RWPE1 (cell line): ENCODE measurements at regions not wholly inside any gene's neighbourhood (a gene's known extent, or its start where the extent isn't known, plus 50 kb on each side); places are given as distances from the start of the nearest gene placed in this dataset.
A peak's percentile ranks its signal among the peaks of the same experiment; 100 is the strongest.

Source experiments
- CTCF ChIA-PET: fragments of 350-600 bp; sonication (Branson Sonifier 250); formaldehyde crosslinking; extraction: SDS; loops from one replicate; lab custom pipeline; 2021; lab: Yijun Ruan, JAX
- POLR2A ChIA-PET: fragments of 400-600 bp; formaldehyde crosslinking; extraction: SDS; loops from one replicate; lab custom pipeline; 2020; ENCODE audit warnings: antibody characterized with exemption; ENCODE audit not compliant: low non-redundant PET; lab: Yijun Ruan, JAX
- DNase-seq: peaks from one replicate; pipeline ENCODE4 v3.0.0; 2012; ENCODE audit warnings: low spot score
- H3K27ac ChIP-seq: fragments of 450-650 bp; 2 replicates; pipeline ENCODE4 v1.5.1; 2017
- CTCF ChIP-seq: fragments of 450-650 bp; conservative IDR thresholded peaks from 2 replicates; pipeline ENCODE4 v1.5.1; 2017; ENCODE audit warnings: low read depth, mild to moderate bottlenecking

GRCh38 chr13:68375004-68375403 is 1144.9 kb upstream of the PCDH9 start:
- no peak for DNase-seq
- ChIA-PET POLR2A (no interaction called here), CTCF (interaction anchor here (0.7 kb wide), 1 partner anchor 958 kb away, joined by 4 read pairs; no protein-coding TSS in a partner anchor)

GRCh38 chr13:68369739-68370138 is 1139.6 kb upstream of the PCDH9 start:
- H3K27ac ChIP-seq: no peak overlapping the region
- DNase-seq: peak; percentile 13
- CTCF ChIA-PET: interaction anchor here (0.6 kb wide), 1 partner anchor 100 kb away, joined by 4 read pairs; no protein-coding TSS in a partner anchor
- POLR2A ChIA-PET: no interaction called here
- no peak for TF ChIP-seq CTCF

More at GRCh38 chr13:68375004-68375403, 1144.9 kb upstream of the PCDH9 start:
- no peak for TF ChIP-seq CTCF
- H3K27ac ChIP-seq: no peak overlapping the region

- TF ChIP-seq CTCF: no peak
- no peak for DNase-seq
- no peak overlapping the region for H3K27ac ChIP-seq
- CTCF ChIA-PET: no interaction called here
- POLR2A ChIA-PET: no interaction called here
Observed at GRCh38 chr13:68368922-68369321, 1138.8 kb upstream of the PCDH9 start.

GRCh38 chr13:68359105-68359504 is 1129.0 kb upstream of the PCDH9 start:
- CTCF ChIA-PET: interaction anchor here (0.7 kb wide), 1 partner anchor 838 kb away, joined by 6 read pairs; no protein-coding TSS in a partner anchor
- H3K27ac ChIP-seq: no peak overlapping the region
- POLR2A ChIA-PET: no interaction called here
- DNase-seq: no peak
- no peak for TF ChIP-seq CTCF

- TF ChIP-seq CTCF: no peak
Observed at GRCh38 chr13:68358294-68358705, 1128.2 kb upstream of the PCDH9 start.

GRCh38 chr13:68350554-68350953 is 1120.4 kb upstream of the PCDH9 start:
- TF ChIP-seq CTCF: no peak
- DNase-seq: no peak
- POLR2A ChIA-PET: no interaction called here
- H3K27ac ChIP-seq: no peak overlapping the region
- CTCF ChIA-PET: no interaction called here

More at GRCh38 chr13:68358294-68358705, 1128.2 kb upstream of the PCDH9 start:
- no peak for DNase-seq
- CTCF ChIA-PET: no interaction called here
- POLR2A ChIA-PET: no interaction called here
- H3K27ac ChIP-seq: no peak overlapping the region
